Ovary (tissue), 3 donors: ENCODE measurements at regions not wholly inside any gene's neighbourhood (a gene's known extent, or its start where the extent isn't known, plus 50 kb on each side); places are given as distances from the start of the nearest gene placed in this dataset.

Source experiments
- CTCF ChIP-seq, 3 donors: fragments of 450-650 bp in 2 of 3; fragments of 200-600 bp in 1 of 3; IDR thresholded peaks; one replicate each; pipeline versions ENCODE4 v1.5.1 to v1.8.0; 2016 to 2022; ENCODE audit warnings: antibody characterized with exemption in 3 of 3, mild to moderate bottlenecking in 1 of 3
- EP300 ChIP-seq: sonication (generic); formaldehyde crosslinking; IDR thresholded peaks from one replicate; pipeline ENCODE4 v1.6.1; 2017; ENCODE audit warnings: antibody characterized with exemption
- donor health status: DM: no; HTN: no; CAD: no.

GRCh38 chr2:65539633-65540032, 107.2 kb upstream of the SPRED2 start:
- no peak for TF ChIP-seq EP300
- TF ChIP-seq CTCF (IDR thresholded peaks at IDR 0.05) = no peak
